Ishikawa (cell line): ENCODE measurements at regions not wholly inside any gene's neighbourhood (a gene's known extent, or its start where the extent isn't known, plus 50 kb on each side); places are given as distances from the start of the nearest gene placed in this dataset.

Source experiments
- CEBPB ChIP-seq: IDR thresholded peaks from 2 replicates; pipeline ENCODE4 v1.6.1; 2012
- EP300 ChIP-seq: IDR thresholded peaks from 2 replicates; pipeline ENCODE4 v1.6.1; 2012; ENCODE audit warnings: borderline replicate concordance
- MAX ChIP-seq: IDR thresholded peaks from 2 replicates; pipeline ENCODE4 v1.6.1; 2012
- RAD21 ChIP-seq: IDR thresholded peaks from 2 replicates; pipeline ENCODE4 v1.6.1; 2012; ENCODE audit warnings: low read depth
- TAF1 ChIP-seq: IDR thresholded peaks from 2 replicates; pipeline ENCODE4 v1.6.1; 2012; ENCODE audit warnings: low read depth, mild to moderate bottlenecking
- YY1 ChIP-seq: IDR thresholded peaks from 2 replicates; pipeline ENCODE4 v1.6.1; 2012; ENCODE audit warnings: low read depth
- TF ChIP-seq, protein P1 (sequence below): IDR thresholded peaks from 2 replicates; pipeline ENCODE4 v1.6.1; 2012; ENCODE audit warnings: low read depth, mild to moderate bottlenecking

GRCh38 chr3:95189348-95189747, 1126.5 kb downstream of the NSUN3 start:
- no peak for TF ChIP-seq MAX
- TF ChIP-seq, protein P1, sequence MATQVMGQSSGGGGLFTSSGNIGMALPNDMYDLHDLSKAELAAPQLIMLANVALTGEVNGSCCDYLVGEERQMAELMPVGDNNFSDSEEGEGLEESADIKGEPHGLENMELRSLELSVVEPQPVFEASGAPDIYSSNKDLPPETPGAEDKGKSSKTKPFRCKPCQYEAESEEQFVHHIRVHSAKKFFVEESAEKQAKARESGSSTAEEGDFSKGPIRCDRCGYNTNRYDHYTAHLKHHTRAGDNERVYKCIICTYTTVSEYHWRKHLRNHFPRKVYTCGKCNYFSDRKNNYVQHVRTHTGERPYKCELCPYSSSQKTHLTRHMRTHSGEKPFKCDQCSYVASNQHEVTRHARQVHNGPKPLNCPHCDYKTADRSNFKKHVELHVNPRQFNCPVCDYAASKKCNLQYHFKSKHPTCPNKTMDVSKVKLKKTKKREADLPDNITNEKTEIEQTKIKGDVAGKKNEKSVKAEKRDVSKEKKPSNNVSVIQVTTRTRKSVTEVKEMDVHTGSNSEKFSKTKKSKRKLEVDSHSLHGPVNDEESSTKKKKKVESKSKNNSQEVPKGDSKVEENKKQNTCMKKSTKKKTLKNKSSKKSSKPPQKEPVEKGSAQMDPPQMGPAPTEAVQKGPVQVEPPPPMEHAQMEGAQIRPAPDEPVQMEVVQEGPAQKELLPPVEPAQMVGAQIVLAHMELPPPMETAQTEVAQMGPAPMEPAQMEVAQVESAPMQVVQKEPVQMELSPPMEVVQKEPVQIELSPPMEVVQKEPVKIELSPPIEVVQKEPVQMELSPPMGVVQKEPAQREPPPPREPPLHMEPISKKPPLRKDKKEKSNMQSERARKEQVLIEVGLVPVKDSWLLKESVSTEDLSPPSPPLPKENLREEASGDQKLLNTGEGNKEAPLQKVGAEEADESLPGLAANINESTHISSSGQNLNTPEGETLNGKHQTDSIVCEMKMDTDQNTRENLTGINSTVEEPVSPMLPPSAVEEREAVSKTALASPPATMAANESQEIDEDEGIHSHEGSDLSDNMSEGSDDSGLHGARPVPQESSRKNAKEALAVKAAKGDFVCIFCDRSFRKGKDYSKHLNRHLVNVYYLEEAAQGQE, result no peak
- no peak for TF ChIP-seq TAF1
- no peak for TF ChIP-seq YY1
- no peak for TF ChIP-seq EP300
- no peak for TF ChIP-seq CEBPB
- no peak for TF ChIP-seq RAD21
